ENCODE measurements at regions not wholly inside any gene's neighbourhood (a gene's known extent, or its start where the extent isn't known, plus 50 kb on each side); places are given as distances from the start of the nearest gene placed in this dataset.

DNA sequence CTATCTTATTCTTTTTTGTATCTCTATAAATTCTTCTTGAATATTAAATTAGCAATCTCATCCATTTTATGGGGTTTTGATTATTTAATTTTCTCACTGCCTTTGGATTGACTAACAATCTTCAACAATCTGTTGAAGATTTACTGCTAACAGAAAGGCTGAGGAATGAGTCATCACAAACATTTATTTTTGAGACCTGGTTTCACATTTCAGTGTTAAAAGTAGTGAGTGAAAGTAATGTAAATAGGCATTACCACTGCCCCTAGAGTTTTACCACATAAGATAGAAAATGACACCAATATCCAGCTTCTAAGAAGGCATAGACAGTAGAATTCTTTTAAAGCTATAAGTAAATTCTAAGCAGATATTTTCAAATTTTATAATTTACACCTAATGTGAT is 472.8 kb downstream of the OLFM4 start:
- no peak for TF ChIP-seq EP300 (IDR thresholded peaks at IDR 0.05)
- TF ChIP-seq, protein P1, sequence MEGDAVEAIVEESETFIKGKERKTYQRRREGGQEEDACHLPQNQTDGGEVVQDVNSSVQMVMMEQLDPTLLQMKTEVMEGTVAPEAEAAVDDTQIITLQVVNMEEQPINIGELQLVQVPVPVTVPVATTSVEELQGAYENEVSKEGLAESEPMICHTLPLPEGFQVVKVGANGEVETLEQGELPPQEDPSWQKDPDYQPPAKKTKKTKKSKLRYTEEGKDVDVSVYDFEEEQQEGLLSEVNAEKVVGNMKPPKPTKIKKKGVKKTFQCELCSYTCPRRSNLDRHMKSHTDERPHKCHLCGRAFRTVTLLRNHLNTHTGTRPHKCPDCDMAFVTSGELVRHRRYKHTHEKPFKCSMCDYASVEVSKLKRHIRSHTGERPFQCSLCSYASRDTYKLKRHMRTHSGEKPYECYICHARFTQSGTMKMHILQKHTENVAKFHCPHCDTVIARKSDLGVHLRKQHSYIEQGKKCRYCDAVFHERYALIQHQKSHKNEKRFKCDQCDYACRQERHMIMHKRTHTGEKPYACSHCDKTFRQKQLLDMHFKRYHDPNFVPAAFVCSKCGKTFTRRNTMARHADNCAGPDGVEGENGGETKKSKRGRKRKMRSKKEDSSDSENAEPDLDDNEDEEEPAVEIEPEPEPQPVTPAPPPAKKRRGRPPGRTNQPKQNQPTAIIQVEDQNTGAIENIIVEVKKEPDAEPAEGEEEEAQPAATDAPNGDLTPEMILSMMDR (IDR thresholded peaks at IDR 0.05) = no peak
- no peak for TF ChIP-seq POLR2A (IDR thresholded peaks at IDR 0.05)

All from upper lobe of left lung (tissue), 4 donors.